Lung (tissue), 11 donors: ENCODE measurements at regions not wholly inside any gene's neighbourhood (a gene's known extent, or its start where the extent isn't known, plus 50 kb on each side); places are given as distances from the start of the nearest gene placed in this dataset.

ENCODE experiments used
- ATAC-seq: fragments of 200-7000 bp; cut with Tn5 transposase; one replicate; pipeline ENCODE4 v1.9.1; 2020; ENCODE audit warnings: moderate number of reproducible peaks; ENCODE audit not compliant: insufficient read depth, low FRiP score
- DNase-seq, 3 donors: peaks; one replicate each; pipeline ENCODE4 v3.0.0-alpha.2; 2013 to 2017
- H3K27ac ChIP-seq, 2 donors: one replicate each; pipeline ENCODE4 v1.5.1; 2013; ENCODE audit warnings: mild to moderate bottlenecking in 2 of 2, moderate library complexity in 2 of 2, control low read depth in 1 of 2, inconsistent platforms in 1 of 2, low read depth in 1 of 2, low read length in 1 of 2
- H3K27me3 ChIP-seq, 3 donors: one replicate each; pipeline ENCODE4 v1.5.1; 2013; ENCODE audit warnings: low read length in 2 of 3; ENCODE audit not compliant: control insufficient read depth in 3 of 3, insufficient read depth in 3 of 3
- H3K36me3 ChIP-seq, 4 donors: one replicate each; pipeline ENCODE4 v1.5.1; 2013; ENCODE audit warnings: low read length in 4 of 4, mild to moderate bottlenecking in 1 of 4, moderate library complexity in 1 of 4; ENCODE audit not compliant: control insufficient read depth in 4 of 4, insufficient read depth in 4 of 4
- H3K4me1 ChIP-seq, 5 donors: one replicate each; pipeline ENCODE4 v1.5.1; 2013; ENCODE audit warnings: low read length in 5 of 5, mild to moderate bottlenecking in 2 of 5, moderate library complexity in 1 of 5; ENCODE audit not compliant: control insufficient read depth in 5 of 5, insufficient read depth in 5 of 5
- H3K4me3 ChIP-seq: one replicate; pipeline ENCODE4 v1.5.1; 2013; ENCODE audit warnings: mild to moderate bottlenecking, control low read depth, moderate library complexity
- H3K9ac ChIP-seq, 2 donors: one replicate each; pipeline ENCODE4 v1.5.1; 2013; ENCODE audit warnings: low read length in 2 of 2, control low read depth in 1 of 2; ENCODE audit not compliant: insufficient read depth in 1 of 2
- H3K9me3 ChIP-seq, 4 donors: one replicate each; pipeline ENCODE4 v1.5.1; 2013; ENCODE audit warnings: low read length in 3 of 4, mild to moderate bottlenecking in 1 of 4, moderate library complexity in 1 of 4; ENCODE audit not compliant: control insufficient read depth in 4 of 4, insufficient read depth in 3 of 4
- whole genome bisulfite sequencing, 2 donors: extraction: QIAGEN DNeasy Blood & Tissue Kit; methylation state at CpG; one replicate each; pipeline ENCODE4 v1.1.7; 2013; 5-methylcytosine and 5-hydroxymethylcytosine counted together
- TF ChIP-seq, protein P1 (sequence below): IDR thresholded peaks from 2 replicates; pipeline ENCODE4 v1.5.1; 2012; ENCODE audit warnings: mild to moderate bottlenecking; ENCODE audit errors: control extremely low read depth, extremely low read depth
- donor health status: control.
- donor health status: control.
- donor health status: Bipolar disorder and iron deficiency.
- donor health status: healthy.
- donor health status: DM: yes; HTN: yes; CAD: no.

DNA sequence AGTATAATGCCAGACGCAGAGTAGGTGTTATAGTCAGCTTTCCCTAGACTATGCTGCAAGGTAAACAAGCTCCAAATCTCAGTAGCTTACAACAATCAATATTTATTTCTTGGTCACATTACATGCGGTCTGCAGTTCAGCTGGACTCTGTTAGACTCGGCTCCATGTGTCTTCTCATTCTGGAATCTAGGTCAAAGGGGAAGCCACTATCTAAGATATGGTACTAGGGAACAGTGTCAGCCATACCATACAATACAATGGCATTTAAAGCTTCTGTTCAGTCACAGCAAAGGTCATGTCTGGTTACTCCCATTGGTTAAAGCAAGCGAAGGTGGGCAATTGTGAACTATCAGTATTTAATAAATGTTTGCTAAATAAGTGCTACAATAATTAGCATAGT is 65.3 kb upstream of the SERTM1 start:
- DNase-seq (no peak), ATAC-seq (no peak)
- 77% methylated on average over 4 of the region's 4 CpGs for whole genome bisulfite sequencing, 2 donors
- no peaks in the 10 kb centered on the region for H3K9me3 ChIP-seq
- no peak overlapping the region for H3K27ac ChIP-seq
- H3K36me3 ChIP-seq, result no peaks in the 10 kb centered on the region
- no peaks in the 10 kb centered on the region for H3K4me1 ChIP-seq
- TF ChIP-seq, protein P1, sequence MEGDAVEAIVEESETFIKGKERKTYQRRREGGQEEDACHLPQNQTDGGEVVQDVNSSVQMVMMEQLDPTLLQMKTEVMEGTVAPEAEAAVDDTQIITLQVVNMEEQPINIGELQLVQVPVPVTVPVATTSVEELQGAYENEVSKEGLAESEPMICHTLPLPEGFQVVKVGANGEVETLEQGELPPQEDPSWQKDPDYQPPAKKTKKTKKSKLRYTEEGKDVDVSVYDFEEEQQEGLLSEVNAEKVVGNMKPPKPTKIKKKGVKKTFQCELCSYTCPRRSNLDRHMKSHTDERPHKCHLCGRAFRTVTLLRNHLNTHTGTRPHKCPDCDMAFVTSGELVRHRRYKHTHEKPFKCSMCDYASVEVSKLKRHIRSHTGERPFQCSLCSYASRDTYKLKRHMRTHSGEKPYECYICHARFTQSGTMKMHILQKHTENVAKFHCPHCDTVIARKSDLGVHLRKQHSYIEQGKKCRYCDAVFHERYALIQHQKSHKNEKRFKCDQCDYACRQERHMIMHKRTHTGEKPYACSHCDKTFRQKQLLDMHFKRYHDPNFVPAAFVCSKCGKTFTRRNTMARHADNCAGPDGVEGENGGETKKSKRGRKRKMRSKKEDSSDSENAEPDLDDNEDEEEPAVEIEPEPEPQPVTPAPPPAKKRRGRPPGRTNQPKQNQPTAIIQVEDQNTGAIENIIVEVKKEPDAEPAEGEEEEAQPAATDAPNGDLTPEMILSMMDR, result no peak
- no peak overlapping the region for H3K9ac ChIP-seq
- no peaks in the 10 kb centered on the region for H3K27me3 ChIP-seq
- no peak overlapping the region for H3K4me3 ChIP-seq

DNA sequence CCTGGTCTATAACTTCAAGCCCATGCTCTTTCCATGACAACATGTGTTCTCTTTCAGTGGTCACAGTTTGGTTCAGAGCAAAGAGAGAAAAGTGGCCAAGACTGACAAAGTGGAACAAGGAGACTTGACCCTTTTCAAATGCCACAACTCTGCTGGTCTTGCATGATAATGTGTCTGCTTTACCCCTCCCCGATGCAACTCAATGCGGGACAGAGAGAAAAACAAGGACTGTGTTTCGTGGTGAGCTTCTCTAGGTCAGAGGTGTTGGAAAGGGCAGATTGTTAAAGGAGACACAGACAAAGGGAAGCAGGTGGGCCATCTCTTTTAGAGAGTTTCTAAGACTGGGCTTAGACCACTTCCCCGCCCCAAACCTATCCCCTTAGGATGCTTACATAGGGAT is 61.6 kb upstream of the SERTM1 start:
- no peaks in the 10 kb centered on the region for H3K9me3 ChIP-seq
- no peaks in the 10 kb centered on the region for H3K4me1 ChIP-seq
- no peaks in the 10 kb centered on the region for H3K36me3 ChIP-seq
- H3K4me3 ChIP-seq, result no peak overlapping the region
- WGBS, 2 donors, result 70 to 74% methylated on average over 4 of the region's 4 CpGs
- TF ChIP-seq, protein P1, result no peak
- ATAC-seq (no peak), DNase-seq (no peak)
- no peak overlapping the region for H3K9ac ChIP-seq
- no peaks in the 10 kb centered on the region for H3K27me3 ChIP-seq
- H3K27ac ChIP-seq, result no peak overlapping the region

DNA sequence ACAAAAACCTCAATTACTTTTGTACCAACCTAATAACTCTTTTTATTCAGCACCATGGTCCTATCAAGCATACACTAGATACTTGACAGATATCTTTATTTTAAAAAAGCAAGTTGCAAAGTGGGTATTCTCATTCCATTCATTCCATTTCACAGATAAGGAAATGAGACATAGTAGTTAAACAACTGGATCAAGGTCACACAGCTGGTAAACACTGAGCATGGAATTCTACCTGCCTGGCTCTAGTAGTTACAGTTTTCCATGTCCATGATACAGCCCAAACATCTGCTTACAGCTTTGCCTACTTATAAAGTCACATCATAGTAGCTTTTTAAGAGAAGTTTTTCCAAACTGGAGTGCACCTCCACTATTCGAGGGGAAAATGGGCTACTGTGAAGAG is 57.1 kb upstream of the SERTM1 start:
- no peak for ATAC-seq
- no peak overlapping the region for H3K27ac ChIP-seq
- TF ChIP-seq, protein P1, result no peak
- H3K4me3 ChIP-seq, result no peak overlapping the region
- 79 to 81% methylated on average over 1 of the region's 1 CpG for WGBS, 2 donors
- no peaks in the 10 kb centered on the region for H3K9me3 ChIP-seq
- no peaks in the 10 kb centered on the region for H3K27me3 ChIP-seq
- no peaks in the 10 kb centered on the region for H3K4me1 ChIP-seq
- H3K36me3 ChIP-seq, result no peaks in the 10 kb centered on the region
- DNase-seq, result no peak
- H3K9ac ChIP-seq, result no peak overlapping the region

DNA sequence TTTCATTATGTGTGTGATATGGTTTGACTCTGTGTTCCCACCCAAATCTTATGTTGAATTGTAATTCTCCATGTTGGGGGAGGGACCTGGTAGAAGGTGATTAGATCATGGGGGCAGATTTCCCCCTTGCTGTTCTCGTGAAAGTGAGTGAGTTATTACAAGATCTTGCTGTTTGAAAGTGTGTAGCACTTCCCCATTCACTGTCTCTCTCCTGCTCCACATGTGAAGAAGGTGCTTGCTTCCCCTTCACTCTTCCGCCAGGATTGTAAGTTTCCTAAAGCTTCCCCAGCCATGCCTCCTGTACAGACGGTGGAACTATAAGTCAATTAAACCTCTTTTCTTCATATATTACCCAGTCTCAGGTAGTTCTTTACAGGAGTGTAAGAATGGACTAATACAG is 54.3 kb upstream of the SERTM1 start:
- TF ChIP-seq, protein P1, result no peak
- no peak for DNase-seq
- Histone ChIP-seq H3K4me3 (no peak overlapping the region), H3K36me3 (no peaks in the 10 kb centered on the region), H3K27me3 (no peaks in the 10 kb centered on the region), H3K9me3 (no peaks in the 10 kb centered on the region), H3K9ac (no peak overlapping the region), H3K27ac (no peak overlapping the region), H3K4me1 (no peaks in the 10 kb centered on the region)
- WGBS, 2 donors, result 61 to 66% methylated on average over 3 of the region's 3 CpGs
- ATAC-seq, result no peak
